ENCODE measurements at regions not wholly inside any gene's neighbourhood (a gene's known extent, or its start where the extent isn't known, plus 50 kb on each side); places are given as distances from the start of the nearest gene placed in this dataset.
"Not testable (repeated sequence)": the region's sequence is repeated elsewhere in the genome, so short reads cannot be mapped to it uniquely, and the experiment has no call there.

DNA sequence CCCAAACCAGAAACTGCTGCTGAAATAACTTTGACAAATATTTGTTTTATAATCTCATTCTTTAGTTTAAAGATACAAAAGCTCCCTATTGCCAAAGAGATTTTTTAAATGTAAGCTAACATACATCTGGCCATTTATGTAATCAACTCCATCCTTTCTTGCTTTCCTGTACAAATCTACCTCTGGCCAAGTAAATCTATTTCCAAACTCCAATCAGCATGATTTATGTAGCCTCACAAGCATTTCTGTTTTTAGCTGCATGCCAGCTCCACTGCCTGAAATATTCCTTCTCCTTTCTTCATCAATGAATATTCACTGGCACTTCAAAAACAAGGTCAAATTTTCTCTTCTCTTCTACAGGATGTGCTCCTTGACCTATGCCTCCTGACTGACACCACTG, 80.0 kb downstream of the SHOX2 start:
- TF ChIP-seq CTCF (IDR thresholded peaks at IDR 0.05; ENCODE audit: insufficient read depth, low read depth, low read length, missing control alignments): no peak
- DNase-seq (ENCODE audit: low read depth): no peak
- no peak overlapping the region for H3K4me3 ChIP-seq (ENCODE audit: low read length)

DNA sequence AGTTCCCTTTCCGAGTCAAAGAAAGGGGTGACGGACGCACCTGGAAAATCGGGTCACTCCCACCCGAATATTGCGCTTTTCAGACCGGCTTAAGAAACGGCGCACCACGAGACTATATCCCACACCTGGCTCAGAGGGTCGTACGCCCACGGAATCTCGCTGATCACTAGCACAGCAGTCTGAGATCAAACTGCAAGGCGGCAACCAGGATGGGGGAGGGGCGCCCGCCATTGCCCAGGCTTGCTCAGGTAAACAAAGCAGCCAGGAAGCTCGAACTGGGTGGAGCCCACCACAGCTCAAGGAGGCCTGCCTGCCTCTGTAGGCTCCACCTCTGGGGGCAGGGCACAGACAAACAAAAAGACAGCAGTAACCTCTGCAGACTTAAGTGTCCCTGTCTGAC, 86.3 kb downstream of the SHOX2 start:
- not testable (repeated sequence) for DNase-seq (ENCODE audit: low read depth); H3K4me3 ChIP-seq (ENCODE audit: low read length)

DNA sequence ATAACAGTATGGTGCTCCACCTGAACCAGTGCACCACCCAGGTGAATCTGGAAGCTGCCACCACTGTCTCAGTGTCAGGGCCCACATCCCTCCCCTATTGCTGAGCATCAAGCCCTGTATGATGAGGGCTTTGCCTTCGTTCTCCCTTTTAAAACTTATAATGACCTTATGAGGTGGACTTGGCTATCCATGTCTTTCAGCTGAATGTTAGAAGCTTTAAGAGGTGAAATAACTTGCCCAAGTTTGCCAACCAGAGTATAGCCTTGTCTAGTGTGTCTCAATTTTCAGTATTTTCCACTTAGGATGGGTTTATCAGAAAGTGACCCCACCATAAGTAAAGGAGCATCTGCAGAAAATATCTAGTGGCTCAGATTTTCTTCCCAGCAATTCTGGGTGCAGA, 87.8 kb downstream of the SHOX2 start:
- H3K4me3 ChIP-seq (ENCODE audit: low read length): no peak overlapping the region
- TF ChIP-seq CTCF (IDR thresholded peaks at IDR 0.05; ENCODE audit: insufficient read depth, low read depth, low read length, missing control alignments): no peak
- no peak for DNase-seq (ENCODE audit: low read depth)

- H3K4me3 ChIP-seq (ENCODE audit: low read length): no peak overlapping the region
- DNase-seq (ENCODE audit: low read depth): no peak
- no peak for TF ChIP-seq CTCF (IDR thresholded peaks at IDR 0.05; ENCODE audit: insufficient read depth, low read depth, low read length, missing control alignments)
Observed at GRCh38 chr3:158012901-158013300, 93.3 kb downstream of the SHOX2 start.

GRCh38 chr3:158005391-158006100, 100.7 kb downstream of the SHOX2 start:
- no peak for DNase-seq (ENCODE audit: low read depth)
- no peak overlapping the region for H3K4me3 ChIP-seq (ENCODE audit: low read length)
- no peak for TF ChIP-seq CTCF (IDR thresholded peaks at IDR 0.05; ENCODE audit: insufficient read depth, low read depth, low read length, missing control alignments)

DNA sequence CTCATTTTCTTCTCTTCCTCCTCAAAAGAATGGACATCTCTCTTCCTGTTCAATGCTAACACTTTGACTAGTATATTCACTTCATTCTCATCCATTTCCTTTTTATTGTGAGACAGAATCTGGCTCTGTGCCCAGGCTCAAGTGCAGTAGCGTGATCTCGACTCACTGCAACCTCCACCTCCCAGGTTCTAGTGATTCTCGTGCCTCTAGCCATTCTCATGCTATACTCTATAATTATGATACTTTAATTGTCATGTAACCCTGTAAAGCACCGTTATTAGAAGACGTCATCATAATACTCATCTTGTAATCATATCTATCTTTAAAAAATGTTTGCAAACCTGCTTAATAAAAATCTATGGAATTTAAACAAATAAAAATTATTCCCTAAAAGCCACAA, 107.0 kb downstream of the SHOX2 start:
- no peak overlapping the region for H3K4me3 ChIP-seq (ENCODE audit: low read length)
- DNase-seq (ENCODE audit: low read depth): peak; percentile 17
- no peak for TF ChIP-seq CTCF (IDR thresholded peaks at IDR 0.05; ENCODE audit: insufficient read depth, low read depth, low read length, missing control alignments)

- no peak for TF ChIP-seq CTCF (IDR thresholded peaks at IDR 0.05; ENCODE audit: insufficient read depth, low read depth, low read length, missing control alignments)
- no peak for DNase-seq (ENCODE audit: low read depth)
- no peak overlapping the region for H3K4me3 ChIP-seq (ENCODE audit: low read length)
Observed at GRCh38 chr3:157982359-157982758, 123.9 kb downstream of the SHOX2 start.

Measured in epithelial cell of esophagus (primary cell).